ENCODE measurements at regions not wholly inside any gene's neighbourhood (a gene's known extent, or its start where the extent isn't known, plus 50 kb on each side); places are given as distances from the start of the nearest gene placed in this dataset.
"Not testable (repeated sequence)": the region's sequence is repeated elsewhere in the genome, so short reads cannot be mapped to it uniquely, and the experiment has no call there.

- not testable (repeated sequence) for TF ChIP-seq POLR2A, TAF1 (IDR thresholded peaks at IDR 0.05; ENCODE audit: low read depth, low read length)
These were observed 387.6 kb downstream of the RAD51AP2 start for GRCh38 chr2:17130627-17131026.
